ENCODE measurements at regions not wholly inside any gene's neighbourhood (a gene's known extent, or its start where the extent isn't known, plus 50 kb on each side); places are given as distances from the start of the nearest gene placed in this dataset.
"Not testable (repeated sequence)": the region's sequence is repeated elsewhere in the genome, so short reads cannot be mapped to it uniquely, and the experiment has no call there.

DNA sequence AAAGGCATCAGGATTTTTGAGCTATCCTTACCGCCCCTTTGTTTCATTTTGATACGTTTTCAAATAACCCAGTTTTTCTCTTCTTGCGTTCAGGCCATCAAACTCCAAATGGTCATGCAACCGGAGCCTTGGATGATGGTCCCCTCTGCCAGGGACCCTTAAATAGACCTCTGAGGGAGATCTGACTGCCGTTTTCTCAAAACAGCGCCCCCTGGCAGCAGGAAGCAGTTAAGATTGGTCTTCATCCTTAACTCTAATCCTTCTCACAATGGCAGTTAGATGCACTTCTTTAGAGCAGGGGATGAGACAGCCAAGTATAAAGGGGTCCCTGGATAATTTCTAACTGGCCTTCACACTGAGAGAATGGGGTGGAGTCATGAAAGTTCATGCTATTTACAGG, 525.0 kb upstream of the SPANXN1 start:
- no peak overlapping the region for H3K27ac ChIP-seq (ENCODE audit: low read depth, low read length)
- H3K4me1 ChIP-seq (ENCODE audit: control insufficient read depth, low read depth, low read length), result no peaks in the 10 kb centered on the region
- no peak overlapping the region for H3K23ac ChIP-seq (ENCODE audit: low read length)
- no peak overlapping the region for H2BK15ac ChIP-seq (replicated peaks; ENCODE audit: low read depth)
- H3K4ac ChIP-seq (ENCODE audit: low read depth, low read length), result no peak overlapping the region
- no peak overlapping the region for H2BK5ac ChIP-seq (ENCODE audit: low read length)
- peak; percentile 25 for DNase-seq
- no peak overlapping the region for H3K18ac ChIP-seq (ENCODE audit: low read length)
- H3K4me3 ChIP-seq (ENCODE audit: low read length), result no peak overlapping the region
- no peak overlapping the region for H2AK5ac ChIP-seq (ENCODE audit: low read length)
- H3K27me3 ChIP-seq (ENCODE audit: insufficient read depth, low read length, poor library complexity), result no peaks in the 10 kb centered on the region
- H3K56ac ChIP-seq (ENCODE audit: low read length), result no peak overlapping the region
- WGBS (ENCODE audit: extremely low coverage, insufficient coverage, low lambda C conversion rate), result no CpG with 5 or more reads among the region's 6 CpGs
- no peaks in the 10 kb centered on the region for H3K36me3 ChIP-seq (ENCODE audit: control insufficient read depth, insufficient read depth, low read length)
- H2BK120ac ChIP-seq (ENCODE audit: low read depth, low read length), result no peak overlapping the region
- no peak overlapping the region for H4K5ac ChIP-seq (ENCODE audit: low read length)
- no peak overlapping the region for H4K8ac ChIP-seq (ENCODE audit: low read depth, low read length)
- H3K4me2 ChIP-seq (ENCODE audit: low read length), result no peak overlapping the region
- no peak overlapping the region for H3K9ac ChIP-seq (ENCODE audit: low read length)
- no peaks in the 10 kb centered on the region for H3K79me1 ChIP-seq (ENCODE audit: low read length)
- no peaks in the 10 kb centered on the region for H3K79me2 ChIP-seq (ENCODE audit: control insufficient read depth, insufficient read depth, low read length)

DNA sequence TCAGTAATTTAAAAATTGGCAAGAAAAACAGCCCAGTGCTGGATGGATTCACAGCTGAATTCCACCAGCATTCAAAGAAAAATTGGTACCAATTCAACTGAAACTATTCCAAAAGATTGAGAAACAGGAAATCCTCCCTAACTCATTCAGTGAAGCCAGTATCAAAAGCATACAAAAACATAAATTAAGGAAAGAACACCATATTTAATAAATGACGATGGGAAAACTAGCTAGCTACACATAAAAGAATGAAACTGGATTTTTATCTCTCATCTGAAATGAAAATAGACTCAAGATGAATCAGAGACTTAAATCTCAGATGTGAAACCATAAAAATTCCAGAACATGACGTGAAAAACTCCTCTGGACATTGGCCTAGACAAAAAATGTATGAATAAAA, 516.8 kb upstream of the SPANXN1 start:
- no peak overlapping the region for H2BK5ac ChIP-seq (ENCODE audit: low read length)
- H4K8ac ChIP-seq (ENCODE audit: low read depth, low read length), result no peak overlapping the region
- H3K18ac ChIP-seq (ENCODE audit: low read length), result no peak overlapping the region
- DNase-seq, result no peak
- no peak overlapping the region for H3K4me2 ChIP-seq (ENCODE audit: low read length)
- H3K79me2 ChIP-seq (ENCODE audit: control insufficient read depth, insufficient read depth, low read length), result no peaks in the 10 kb centered on the region
- WGBS (ENCODE audit: extremely low coverage, insufficient coverage, low lambda C conversion rate), result no CpG with 5 or more reads among the region's 2 CpGs
- no peak overlapping the region for H2AK5ac ChIP-seq (ENCODE audit: low read length)
- no peak overlapping the region for H3K9ac ChIP-seq (ENCODE audit: low read length)
- no peak overlapping the region for H3K4ac ChIP-seq (ENCODE audit: low read depth, low read length)
- H3K4me1 ChIP-seq (ENCODE audit: control insufficient read depth, low read depth, low read length), result no peaks in the 10 kb centered on the region
- no peaks in the 10 kb centered on the region for H3K27me3 ChIP-seq (ENCODE audit: insufficient read depth, low read length, poor library complexity)
- no peak overlapping the region for H3K23ac ChIP-seq (ENCODE audit: low read length)
- H2BK120ac ChIP-seq (ENCODE audit: low read depth, low read length), result no peak overlapping the region
- no peak overlapping the region for H3K4me3 ChIP-seq (ENCODE audit: low read length)
- no peak overlapping the region for H3K56ac ChIP-seq (ENCODE audit: low read length)
- no peaks in the 10 kb centered on the region for H3K36me3 ChIP-seq (ENCODE audit: control insufficient read depth, insufficient read depth, low read length)
- H2BK15ac ChIP-seq (replicated peaks; ENCODE audit: low read depth), result no peak overlapping the region
- H4K5ac ChIP-seq (ENCODE audit: low read length), result no peak overlapping the region
- no peaks in the 10 kb centered on the region for H3K79me1 ChIP-seq (ENCODE audit: low read length)
- H3K27ac ChIP-seq (ENCODE audit: low read depth, low read length), result no peak overlapping the region

DNA sequence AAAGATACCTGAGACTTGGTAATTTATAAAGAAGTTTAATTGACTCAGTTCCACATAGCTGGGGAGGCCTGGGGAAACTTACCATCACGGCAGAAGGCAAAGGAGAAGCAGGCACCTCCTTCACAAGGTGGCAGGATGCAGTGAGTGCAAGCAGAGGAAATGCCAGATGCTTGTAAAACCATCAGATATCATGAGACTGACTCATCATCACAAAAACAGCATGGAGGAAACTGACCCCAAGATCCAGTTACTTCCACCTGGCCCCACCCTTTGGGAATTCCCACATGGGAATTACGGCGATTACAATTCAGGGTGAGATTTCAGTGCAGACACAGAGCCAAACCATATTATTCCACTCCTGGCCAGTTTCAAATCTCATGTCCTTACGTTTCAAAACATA, 514.7 kb upstream of the SPANXN1 start:
- Histone ChIP-seq H3K4me1 (ENCODE audit: control insufficient read depth, low read depth, low read length) (no peaks in the 10 kb centered on the region), H3K27ac (ENCODE audit: low read depth, low read length) (no peak overlapping the region), H2BK120ac (ENCODE audit: low read depth, low read length) (no peak overlapping the region), H3K79me2 (ENCODE audit: control insufficient read depth, insufficient read depth, low read length) (no peaks in the 10 kb centered on the region), H3K36me3 (ENCODE audit: control insufficient read depth, insufficient read depth, low read length) (no peaks in the 10 kb centered on the region), H4K8ac (ENCODE audit: low read depth, low read length) (no peak overlapping the region), H2BK15ac (replicated peaks; ENCODE audit: low read depth) (no peak overlapping the region), H3K4ac (ENCODE audit: low read depth, low read length) (no peak overlapping the region), H3K23ac (ENCODE audit: low read length) (no peak overlapping the region), H3K18ac (ENCODE audit: low read length) (no peak overlapping the region), H2BK5ac (ENCODE audit: low read length) (no peak overlapping the region), H3K9ac (ENCODE audit: low read length) (no peak overlapping the region), H3K4me2 (ENCODE audit: low read length) (no peak overlapping the region), H3K4me3 (ENCODE audit: low read length) (no peak overlapping the region), H2AK5ac (ENCODE audit: low read length) (no peak overlapping the region), H3K79me1 (ENCODE audit: low read length) (no peaks in the 10 kb centered on the region), H3K56ac (ENCODE audit: low read length) (no peak overlapping the region), H3K27me3 (ENCODE audit: insufficient read depth, low read length, poor library complexity) (no peaks in the 10 kb centered on the region), H4K5ac (ENCODE audit: low read length) (no peak overlapping the region)
- no CpG with 5 or more reads among the region's 4 CpGs for WGBS (ENCODE audit: extremely low coverage, insufficient coverage, low lambda C conversion rate)
- DNase-seq, result peak; percentile 2

DNA sequence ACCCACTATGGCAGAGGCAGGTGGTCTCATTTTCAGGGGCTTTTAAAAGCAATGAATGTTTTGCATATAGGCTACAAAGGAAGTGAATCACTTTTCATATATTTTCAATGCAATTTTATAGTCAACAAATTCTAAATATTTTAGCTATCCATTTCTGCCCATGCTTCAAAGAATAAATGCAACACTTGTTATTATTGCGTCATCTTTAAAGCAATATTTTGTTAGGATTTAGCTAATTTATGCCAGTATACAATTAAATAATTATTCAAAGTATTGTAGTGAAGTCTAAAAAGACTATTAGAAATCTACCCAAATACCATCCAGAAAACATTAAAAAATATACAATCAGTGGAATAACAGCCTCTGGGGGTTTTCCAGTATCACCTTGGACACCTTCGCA, 509.1 kb upstream of the SPANXN1 start:
- Histone ChIP-seq H3K9ac (ENCODE audit: low read length) (no peak overlapping the region), H3K56ac (ENCODE audit: low read length) (no peak overlapping the region), H3K79me2 (ENCODE audit: control insufficient read depth, insufficient read depth, low read length) (no peaks in the 10 kb centered on the region), H3K27ac (ENCODE audit: low read depth, low read length) (no peak overlapping the region), H3K4ac (ENCODE audit: low read depth, low read length) (no peak overlapping the region), H2BK5ac (ENCODE audit: low read length) (no peak overlapping the region), H2AK5ac (ENCODE audit: low read length) (no peak overlapping the region), H3K4me2 (ENCODE audit: low read length) (no peak overlapping the region), H3K27me3 (ENCODE audit: insufficient read depth, low read length, poor library complexity) (no peaks in the 10 kb centered on the region), H4K8ac (ENCODE audit: low read depth, low read length) (no peak overlapping the region), H3K36me3 (ENCODE audit: control insufficient read depth, insufficient read depth, low read length) (no peaks in the 10 kb centered on the region), H3K4me1 (ENCODE audit: control insufficient read depth, low read depth, low read length) (no peaks in the 10 kb centered on the region), H4K5ac (ENCODE audit: low read length) (no peak overlapping the region), H3K23ac (ENCODE audit: low read length) (no peak overlapping the region), H3K18ac (ENCODE audit: low read length) (no peak overlapping the region), H3K79me1 (ENCODE audit: low read length) (no peaks in the 10 kb centered on the region), H3K4me3 (ENCODE audit: low read length) (no peak overlapping the region), H2BK120ac (ENCODE audit: low read depth, low read length) (no peak overlapping the region), H2BK15ac (replicated peaks; ENCODE audit: low read depth) (no peak overlapping the region)
- WGBS (ENCODE audit: extremely low coverage, insufficient coverage, low lambda C conversion rate), result no CpG with 5 or more reads among the region's 2 CpGs
- DNase-seq, result no peak

DNA sequence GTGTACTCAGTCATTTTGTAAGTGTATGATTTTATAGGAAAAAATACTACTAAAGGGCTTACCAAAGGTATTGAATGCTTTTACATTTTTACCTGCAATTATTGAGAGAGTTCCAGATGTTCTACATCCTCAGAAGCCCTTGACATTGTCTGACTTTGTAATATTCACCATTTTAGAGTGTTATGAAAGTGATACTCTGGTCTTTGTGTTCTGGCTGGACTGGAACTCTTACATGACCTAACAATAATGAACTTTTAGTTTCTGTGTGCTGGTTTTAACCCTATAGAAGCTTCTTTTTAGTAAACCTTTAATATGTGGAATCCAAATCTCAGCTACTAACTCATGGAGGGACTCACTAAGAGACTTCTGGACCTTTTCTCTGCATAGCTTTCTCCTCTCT, 478.8 kb upstream of the SPANXN1 start:
- Histone ChIP-seq H3K27ac (ENCODE audit: low read depth, low read length) (no peak overlapping the region), H3K56ac (ENCODE audit: low read length) (no peak overlapping the region), H2BK5ac (ENCODE audit: low read length) (no peak overlapping the region), H3K79me1 (ENCODE audit: low read length) (no peaks in the 10 kb centered on the region), H3K4me1 (ENCODE audit: control insufficient read depth, low read depth, low read length) (no peaks in the 10 kb centered on the region), H4K5ac (ENCODE audit: low read length) (no peak overlapping the region), H3K79me2 (ENCODE audit: control insufficient read depth, insufficient read depth, low read length) (no peaks in the 10 kb centered on the region), H2BK120ac (ENCODE audit: low read depth, low read length) (no peak overlapping the region), H3K36me3 (ENCODE audit: control insufficient read depth, insufficient read depth, low read length) (no peaks in the 10 kb centered on the region), H4K8ac (ENCODE audit: low read depth, low read length) (no peak overlapping the region), H2BK15ac (replicated peaks; ENCODE audit: low read depth) (no peak overlapping the region), H3K4me2 (ENCODE audit: low read length) (no peak overlapping the region), H3K27me3 (ENCODE audit: insufficient read depth, low read length, poor library complexity) (no peaks in the 10 kb centered on the region), H3K9ac (ENCODE audit: low read length) (no peak overlapping the region), H3K23ac (ENCODE audit: low read length) (no peak overlapping the region), H3K4ac (ENCODE audit: low read depth, low read length) (no peak overlapping the region), H3K18ac (ENCODE audit: low read length) (no peak overlapping the region), H2AK5ac (ENCODE audit: low read length) (no peak overlapping the region), H3K4me3 (ENCODE audit: low read length) (no peak overlapping the region)
- DNase-seq, result no peak

DNA sequence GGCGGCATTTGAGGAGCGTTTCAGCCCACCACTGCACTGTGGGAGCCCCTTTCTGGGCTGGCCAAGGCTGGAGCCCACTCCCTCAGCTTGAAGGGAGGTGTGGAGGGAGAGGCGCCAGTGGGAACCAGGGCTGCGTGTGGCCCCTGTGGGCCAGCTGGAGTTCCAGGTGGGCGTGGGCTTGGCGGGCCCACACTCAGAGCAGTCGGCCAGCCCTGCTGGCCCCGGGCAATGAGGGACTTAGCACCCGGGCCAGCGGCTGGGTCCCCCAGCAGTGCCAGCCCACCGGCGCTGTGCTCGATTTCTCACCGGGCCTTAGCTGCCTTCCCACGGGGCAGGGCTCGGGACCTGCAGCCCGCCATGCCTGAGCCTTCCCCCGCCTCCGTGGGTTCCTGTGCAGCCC, 463.8 kb upstream of the SPANXN1 start:
- not testable (repeated sequence) for H3K27me3 ChIP-seq (ENCODE audit: insufficient read depth, low read length, poor library complexity); H4K5ac ChIP-seq (ENCODE audit: low read length); H3K18ac ChIP-seq (ENCODE audit: low read length); H3K4me3 ChIP-seq (ENCODE audit: low read length); H3K9ac ChIP-seq (ENCODE audit: low read length); H3K79me2 ChIP-seq (ENCODE audit: control insufficient read depth, insufficient read depth, low read length); H3K4ac ChIP-seq (ENCODE audit: low read depth, low read length); H2BK5ac ChIP-seq (ENCODE audit: low read length); H3K36me3 ChIP-seq (ENCODE audit: control insufficient read depth, insufficient read depth, low read length); H3K4me1 ChIP-seq (ENCODE audit: control insufficient read depth, low read depth, low read length); H2BK15ac ChIP-seq (replicated peaks; ENCODE audit: low read depth); H2BK120ac ChIP-seq (ENCODE audit: low read depth, low read length); H3K27ac ChIP-seq (ENCODE audit: low read depth, low read length); DNase-seq; H2AK5ac ChIP-seq (ENCODE audit: low read length); H4K8ac ChIP-seq (ENCODE audit: low read depth, low read length); H3K56ac ChIP-seq (ENCODE audit: low read length); H3K23ac ChIP-seq (ENCODE audit: low read length); H3K79me1 ChIP-seq (ENCODE audit: low read length); H3K4me2 ChIP-seq (ENCODE audit: low read length)
- WGBS (ENCODE audit: extremely low coverage, insufficient coverage, low lambda C conversion rate), result no CpG with 5 or more reads among the region's 19 CpGs
